Breast epithelium (tissue), 3 donors: ENCODE measurements at regions not wholly inside any gene's neighbourhood (a gene's known extent, or its start where the extent isn't known, plus 50 kb on each side); places are given as distances from the start of the nearest gene placed in this dataset.

Source experiments
- CTCF ChIP-seq, 3 donors: fragments of 450-650 bp; IDR thresholded peaks; one replicate each; pipeline ENCODE4 v1.5.1; 2016 to 2017; ENCODE audit warnings: antibody characterized with exemption in 3 of 3, mild to moderate bottlenecking in 3 of 3, moderate library complexity in 3 of 3
- POLR2AphosphoS5 ChIP-seq, 3 donors: sonication (generic); formaldehyde crosslinking; IDR thresholded peaks; one replicate each; pipeline ENCODE4 v1.6.1; 2017; ENCODE audit warnings: antibody characterized with exemption in 3 of 3

- TF ChIP-seq CTCF (IDR thresholded peaks at IDR 0.05) (no peak), POLR2AphosphoS5 (IDR thresholded peaks at IDR 0.05) (no peak)
Observed at GRCh38 chr13:48588120-48588519, 55.2 kb upstream of the RCBTB2 start.
